Neural progenitor cell (in vitro differentiated cells): ENCODE measurements at regions not wholly inside any gene's neighbourhood (a gene's known extent, or its start where the extent isn't known, plus 50 kb on each side); places are given as distances from the start of the nearest gene placed in this dataset.
"Not testable (repeated sequence)": the region's sequence is repeated elsewhere in the genome, so short reads cannot be mapped to it uniquely, and the experiment has no call there.

Source experiments
- DNase-seq: peaks from one replicate; pipeline ENCODE4 v3.0.0-alpha.2; 2016; ENCODE audit warnings: low spot score
- H2AFZ ChIP-seq: fragments of 200-600 bp; sonication (generic); replicated peaks from 2 replicates; pipeline ENCODE4 v1.6.1; 2016; ENCODE audit warnings: antibody characterized with exemption
- H3F3A ChIP-seq: fragments of 200-600 bp; sonication (generic); 2 replicates; pipeline ENCODE4 v1.6.1; 2016; ENCODE audit warnings: antibody characterized with exemption, low read depth
- H3K27ac ChIP-seq: fragments of 200-600 bp; sonication (generic); 2 replicates; pipeline ENCODE4 v1.5.1; 2016; ENCODE audit warnings: mild to moderate bottlenecking
- H3K27me3 ChIP-seq: fragments of 200-600 bp; sonication (generic); 2 replicates; pipeline ENCODE4 v1.6.1; 2016; ENCODE audit warnings: mild to moderate bottlenecking, moderate library complexity
- H3K36me3 ChIP-seq: fragments of 200-600 bp; sonication (generic); 2 replicates; pipeline ENCODE4 v1.5.1; 2016
- H3K4me1 ChIP-seq: fragments of 200-600 bp; sonication (generic); 2 replicates; pipeline ENCODE4 v1.6.1; 2016; ENCODE audit warnings: mixed run types
- H3K4me2 ChIP-seq: fragments of 200-600 bp; sonication (generic); 2 replicates; pipeline ENCODE4 v1.6.1; 2016
- H3K4me3 ChIP-seq: fragments of 200-600 bp; sonication (generic); 2 replicates; pipeline ENCODE4 v1.5.1; 2016
- H3K79me2 ChIP-seq: fragments of 200-600 bp; sonication (generic); 2 replicates; pipeline ENCODE4 v1.6.1; 2016; ENCODE audit warnings: low read depth
- H3K9ac ChIP-seq: fragments of 200-600 bp; sonication (generic); 2 replicates; pipeline ENCODE4 v1.6.1; 2016
- H3K9me3 ChIP-seq: fragments of 200-600 bp; sonication (generic); 2 replicates; pipeline ENCODE4 v1.5.1; 2016; ENCODE audit warnings: low read depth
- H4K20me1 ChIP-seq: fragments of 200-600 bp; sonication (generic); 2 replicates; pipeline ENCODE4 v1.6.1; 2016; ENCODE audit warnings: low read depth
- H3K27ac Mint-ChIP-seq: 3 replicates; pipeline ENCODE4 v1.8.0; 2021; ENCODE audit warnings: mixed read lengths
- H3K27me3 Mint-ChIP-seq: 2 replicates; pipeline ENCODE4 v1.8.0; 2022; ENCODE audit warnings: low read depth, mild to moderate bottlenecking, inconsistent platforms, moderate library complexity, mixed read lengths; ENCODE audit not compliant: insufficient read depth
- H3K36me3 Mint-ChIP-seq: 3 replicates; pipeline ENCODE4 v1.8.0; 2021; ENCODE audit warnings: mixed read lengths
- H3K4me1 Mint-ChIP-seq: 3 replicates; pipeline ENCODE4 v1.8.0; 2021; ENCODE audit warnings: mixed read lengths
- H3K4me3 Mint-ChIP-seq: 3 replicates; pipeline ENCODE4 v1.8.0; 2021; ENCODE audit warnings: mild to moderate bottlenecking, moderate library complexity, mixed read lengths
- H3K9me3 Mint-ChIP-seq: 3 replicates; pipeline ENCODE4 v1.8.0; 2020; ENCODE audit warnings: mixed read lengths
- EZH2 ChIP-seq: fragments of 200-600 bp; sonication (generic); IDR thresholded peaks from 2 replicates; pipeline ENCODE4 v1.6.1; 2017; ENCODE audit warnings: antibody characterized with exemption, mild to moderate bottlenecking, moderate library complexity
- EZH2phosphoT487 ChIP-seq: fragments of 200-600 bp; sonication (generic); IDR thresholded peaks from 2 replicates; pipeline ENCODE4 v1.6.1; 2017; ENCODE audit warnings: antibody characterized with exemption
- TF ChIP-seq, protein P1 (sequence below): fragments of 200-600 bp; sonication (generic); IDR thresholded peaks from 2 replicates; pipeline ENCODE4 v1.5.1; 2017; ENCODE audit warnings: antibody characterized with exemption, mild to moderate bottlenecking

DNA sequence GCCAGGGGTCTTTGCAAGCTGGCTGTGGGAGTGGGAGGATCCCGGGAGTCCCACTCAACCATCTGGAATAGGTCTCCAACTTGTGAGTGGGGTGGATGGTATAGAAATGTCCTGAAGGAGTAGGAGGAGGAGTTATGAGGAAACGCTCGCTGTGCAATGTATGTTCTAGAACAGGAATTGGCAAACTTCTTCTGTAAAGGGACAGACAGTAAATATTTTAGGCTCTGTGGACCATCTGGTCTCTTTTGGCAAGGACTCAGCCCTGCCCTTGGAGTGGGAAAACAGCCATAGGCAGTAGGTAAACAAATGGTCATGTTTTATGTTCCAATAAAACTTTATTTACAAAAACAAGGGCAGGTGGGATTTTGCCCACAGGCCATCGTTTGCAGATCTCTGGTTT is 149.2 kb downstream of the NPIPB5 start:
- no peaks in the 10 kb centered on the region for H3K9me3 ChIP-seq
- H3K9ac ChIP-seq = no peak overlapping the region
- H4K20me1 ChIP-seq = no peaks in the 10 kb centered on the region
- no peak for DNase-seq
- H3K4me2 ChIP-seq = no peak overlapping the region
- Mint-ChIP-seq H3K4me3 (no peak overlapping the region), H3K27me3 (peaks cover 4% of the 10 kb centered on the region), H3K4me1 (no peaks in the 10 kb centered on the region), H3K27ac (no peak overlapping the region), H3K36me3 (no peaks in the 10 kb centered on the region), H3K9me3 (peaks cover 2% of the 10 kb centered on the region)
- H3K27me3 ChIP-seq = no peaks in the 10 kb centered on the region
- no peak overlapping the region for H2AFZ ChIP-seq
- no peaks in the 10 kb centered on the region for H3K4me1 ChIP-seq
- H3K4me3 ChIP-seq = no peak overlapping the region
- no peaks in the 10 kb centered on the region for H3K79me2 ChIP-seq
- H3K27ac ChIP-seq = no peak overlapping the region
- no peaks in the 10 kb centered on the region for H3K36me3 ChIP-seq
- H3F3A ChIP-seq = no peaks in the 10 kb centered on the region
- TF ChIP-seq, protein P1, sequence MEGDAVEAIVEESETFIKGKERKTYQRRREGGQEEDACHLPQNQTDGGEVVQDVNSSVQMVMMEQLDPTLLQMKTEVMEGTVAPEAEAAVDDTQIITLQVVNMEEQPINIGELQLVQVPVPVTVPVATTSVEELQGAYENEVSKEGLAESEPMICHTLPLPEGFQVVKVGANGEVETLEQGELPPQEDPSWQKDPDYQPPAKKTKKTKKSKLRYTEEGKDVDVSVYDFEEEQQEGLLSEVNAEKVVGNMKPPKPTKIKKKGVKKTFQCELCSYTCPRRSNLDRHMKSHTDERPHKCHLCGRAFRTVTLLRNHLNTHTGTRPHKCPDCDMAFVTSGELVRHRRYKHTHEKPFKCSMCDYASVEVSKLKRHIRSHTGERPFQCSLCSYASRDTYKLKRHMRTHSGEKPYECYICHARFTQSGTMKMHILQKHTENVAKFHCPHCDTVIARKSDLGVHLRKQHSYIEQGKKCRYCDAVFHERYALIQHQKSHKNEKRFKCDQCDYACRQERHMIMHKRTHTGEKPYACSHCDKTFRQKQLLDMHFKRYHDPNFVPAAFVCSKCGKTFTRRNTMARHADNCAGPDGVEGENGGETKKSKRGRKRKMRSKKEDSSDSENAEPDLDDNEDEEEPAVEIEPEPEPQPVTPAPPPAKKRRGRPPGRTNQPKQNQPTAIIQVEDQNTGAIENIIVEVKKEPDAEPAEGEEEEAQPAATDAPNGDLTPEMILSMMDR = no peak
- TF ChIP-seq EZH2phosphoT487 (no peak), EZH2 (no peak)

- Mint-ChIP-seq H3K9me3 (peaks cover 2% of the 10 kb centered on the region), H3K27me3 (peaks cover 4% of the 10 kb centered on the region), H3K4me1 (no peaks in the 10 kb centered on the region), H3K4me3 (no peak overlapping the region), H3K27ac (no peak overlapping the region), H3K36me3 (no peaks in the 10 kb centered on the region)
- no peaks in the 10 kb centered on the region for H3K79me2 ChIP-seq
- no peaks in the 10 kb centered on the region for H3K36me3 ChIP-seq
- no peaks in the 10 kb centered on the region for H3F3A ChIP-seq
- no peak for DNase-seq
- no peak overlapping the region for H3K9ac ChIP-seq
- H3K4me1 ChIP-seq = no peaks in the 10 kb centered on the region
- H3K4me3 ChIP-seq = no peak overlapping the region
- H3K9me3 ChIP-seq = no peaks in the 10 kb centered on the region
- H3K27ac ChIP-seq = no peak overlapping the region
- TF ChIP-seq EZH2 (no peak), EZH2phosphoT487 (no peak)
- TF ChIP-seq, protein P1 = no peak
- no peak overlapping the region for H3K4me2 ChIP-seq
- H2AFZ ChIP-seq = peak overlapping the region; percentile 6
- H4K20me1 ChIP-seq = no peaks in the 10 kb centered on the region
- no peaks in the 10 kb centered on the region for H3K27me3 ChIP-seq
Observed at GRCh38 chr16:22660441-22661160, 149.9 kb downstream of the NPIPB5 start.

DNA sequence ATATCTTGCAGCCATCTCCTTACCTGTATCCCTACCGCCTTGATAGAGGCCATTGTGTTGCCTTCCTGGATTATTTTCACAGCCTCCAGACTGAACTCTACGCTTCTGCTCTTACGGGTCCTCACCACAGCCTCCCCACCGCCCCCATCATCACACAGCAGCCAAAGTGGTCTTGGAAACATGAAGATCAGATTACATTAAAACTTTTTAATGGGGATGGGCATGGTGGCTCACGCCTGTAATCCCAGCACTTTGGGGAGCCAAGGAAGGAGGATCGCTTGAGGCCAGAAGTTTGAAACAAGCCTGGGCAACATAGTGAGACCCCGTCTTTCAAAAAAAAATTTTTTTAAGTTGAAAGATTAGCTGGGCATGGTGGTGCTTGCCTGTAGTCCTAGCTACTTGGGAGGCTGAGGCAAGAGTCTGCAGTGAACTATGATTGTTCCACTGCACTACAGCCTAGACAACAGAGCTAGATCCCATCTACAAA is 150.5 kb downstream of the NPIPB5 start:
- Histone ChIP-seq H3K27ac (no peak overlapping the region), H3K36me3 (no peaks in the 10 kb centered on the region), H3F3A (no peaks in the 10 kb centered on the region), H2AFZ (no peak overlapping the region), H3K27me3 (no peaks in the 10 kb centered on the region), H3K4me2 (no peak overlapping the region), H3K79me2 (no peaks in the 10 kb centered on the region), H3K9me3 (no peaks in the 10 kb centered on the region), H3K4me3 (no peak overlapping the region), H3K4me1 (no peaks in the 10 kb centered on the region), H3K9ac (no peak overlapping the region), H4K20me1 (no peaks in the 10 kb centered on the region)
- peaks cover 4% of the 10 kb centered on the region for H3K27me3 Mint-ChIP-seq
- no peak overlapping the region for H3K27ac Mint-ChIP-seq
- H3K9me3 Mint-ChIP-seq = peaks cover 2% of the 10 kb centered on the region
- no peaks in the 10 kb centered on the region for H3K4me1 Mint-ChIP-seq
- no peak for DNase-seq
- H3K4me3 Mint-ChIP-seq = no peak overlapping the region
- TF ChIP-seq EZH2phosphoT487 = no peak
- no peak for TF ChIP-seq EZH2
- TF ChIP-seq, protein P1 = no peak
- no peaks in the 10 kb centered on the region for H3K36me3 Mint-ChIP-seq

- not testable (repeated sequence) for H3K27ac ChIP-seq, H3K4me3 Mint-ChIP-seq, DNase-seq, H3F3A ChIP-seq, H3K36me3 ChIP-seq, H3K4me3 ChIP-seq, H2AFZ ChIP-seq, H3K9me3 Mint-ChIP-seq, H3K4me1 Mint-ChIP-seq, H3K9ac ChIP-seq, H3K79me2 ChIP-seq, H3K4me2 ChIP-seq, H3K27me3 ChIP-seq, H3K27me3 Mint-ChIP-seq, H3K27ac Mint-ChIP-seq, H3K4me1 ChIP-seq, H4K20me1 ChIP-seq, H3K9me3 ChIP-seq, H3K36me3 Mint-ChIP-seq
Observed at GRCh38 chr16:22662958-22663357, 151.0 kb upstream of the HS3ST2 start.
